ENCODE measurements at regions not wholly inside any gene's neighbourhood (a gene's known extent, or its start where the extent isn't known, plus 50 kb on each side); places are given as distances from the start of the nearest gene placed in this dataset.

- TF ChIP-seq, protein P1, sequence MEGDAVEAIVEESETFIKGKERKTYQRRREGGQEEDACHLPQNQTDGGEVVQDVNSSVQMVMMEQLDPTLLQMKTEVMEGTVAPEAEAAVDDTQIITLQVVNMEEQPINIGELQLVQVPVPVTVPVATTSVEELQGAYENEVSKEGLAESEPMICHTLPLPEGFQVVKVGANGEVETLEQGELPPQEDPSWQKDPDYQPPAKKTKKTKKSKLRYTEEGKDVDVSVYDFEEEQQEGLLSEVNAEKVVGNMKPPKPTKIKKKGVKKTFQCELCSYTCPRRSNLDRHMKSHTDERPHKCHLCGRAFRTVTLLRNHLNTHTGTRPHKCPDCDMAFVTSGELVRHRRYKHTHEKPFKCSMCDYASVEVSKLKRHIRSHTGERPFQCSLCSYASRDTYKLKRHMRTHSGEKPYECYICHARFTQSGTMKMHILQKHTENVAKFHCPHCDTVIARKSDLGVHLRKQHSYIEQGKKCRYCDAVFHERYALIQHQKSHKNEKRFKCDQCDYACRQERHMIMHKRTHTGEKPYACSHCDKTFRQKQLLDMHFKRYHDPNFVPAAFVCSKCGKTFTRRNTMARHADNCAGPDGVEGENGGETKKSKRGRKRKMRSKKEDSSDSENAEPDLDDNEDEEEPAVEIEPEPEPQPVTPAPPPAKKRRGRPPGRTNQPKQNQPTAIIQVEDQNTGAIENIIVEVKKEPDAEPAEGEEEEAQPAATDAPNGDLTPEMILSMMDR (IDR thresholded peaks at IDR 0.05; ENCODE audit: unreplicated experiment), result no peak
- peaks cover 1% of the 10 kb centered on the region for H3K27me3 Mint-ChIP-seq (ENCODE audit: unreplicated experiment)
- no peaks in the 10 kb centered on the region for H3K36me3 Mint-ChIP-seq (ENCODE audit: low read depth, unreplicated experiment)
- H3K4me1 Mint-ChIP-seq (ENCODE audit: unreplicated experiment), result peaks cover 7% of the 10 kb centered on the region
- no peak overlapping the region for H3K4me3 Mint-ChIP-seq (ENCODE audit: unreplicated experiment)
- no peak overlapping the region for H3K27ac Mint-ChIP-seq (ENCODE audit: unreplicated experiment)
- no peaks in the 10 kb centered on the region for H3K9me3 Mint-ChIP-seq (ENCODE audit: unreplicated experiment)
- no peak for DNase-seq (ENCODE audit: low spot score)
Measured at GRCh38 chr6:155980014-155980767, 524.6 kb upstream of the NOX3 start.

GRCh38 chr6:155975506-155975905 lies 519.9 kb upstream of the NOX3 start:
- no peak overlapping the region for H3K4me3 Mint-ChIP-seq (ENCODE audit: unreplicated experiment)

GRCh38 chr6:155974811-155975323 lies 519.2 kb upstream of the NOX3 start:
- no peaks in the 10 kb centered on the region for H3K9me3 Mint-ChIP-seq (ENCODE audit: unreplicated experiment)
- DNase-seq (ENCODE audit: low spot score), result no peak
- no peak overlapping the region for H3K4me3 Mint-ChIP-seq (ENCODE audit: unreplicated experiment)
- no peak overlapping the region for H3K27ac Mint-ChIP-seq (ENCODE audit: unreplicated experiment)
- H3K27me3 Mint-ChIP-seq (ENCODE audit: unreplicated experiment), result peaks cover 3% of the 10 kb centered on the region
- H3K36me3 Mint-ChIP-seq (ENCODE audit: low read depth, unreplicated experiment), result no peaks in the 10 kb centered on the region
- TF ChIP-seq, protein P1 (IDR thresholded peaks at IDR 0.05; ENCODE audit: unreplicated experiment), result no peak
- peaks cover 11% of the 10 kb centered on the region for H3K4me1 Mint-ChIP-seq (ENCODE audit: unreplicated experiment)

More at GRCh38 chr6:155975506-155975905, 519.9 kb upstream of the NOX3 start:
- Mint-ChIP-seq H3K27me3 (ENCODE audit: unreplicated experiment) (peaks cover 3% of the 10 kb centered on the region), H3K27ac (ENCODE audit: unreplicated experiment) (no peak overlapping the region), H3K36me3 (ENCODE audit: low read depth, unreplicated experiment) (no peaks in the 10 kb centered on the region), H3K4me1 (ENCODE audit: unreplicated experiment) (peaks cover 11% of the 10 kb centered on the region), H3K9me3 (ENCODE audit: unreplicated experiment) (no peaks in the 10 kb centered on the region)
- TF ChIP-seq, protein P1 (IDR thresholded peaks at IDR 0.05; ENCODE audit: unreplicated experiment), result no peak
- DNase-seq (ENCODE audit: low spot score), result no peak

- TF ChIP-seq, protein P1 (IDR thresholded peaks at IDR 0.05; ENCODE audit: unreplicated experiment), result no peak
- Mint-ChIP-seq H3K4me3 (ENCODE audit: unreplicated experiment) (no peak overlapping the region), H3K9me3 (ENCODE audit: unreplicated experiment) (no peaks in the 10 kb centered on the region), H3K27ac (ENCODE audit: unreplicated experiment) (no peak overlapping the region), H3K27me3 (ENCODE audit: unreplicated experiment) (peaks cover 3% of the 10 kb centered on the region), H3K4me1 (ENCODE audit: unreplicated experiment) (peaks cover 11% of the 10 kb centered on the region), H3K36me3 (ENCODE audit: low read depth, unreplicated experiment) (no peaks in the 10 kb centered on the region)
- DNase-seq (ENCODE audit: low spot score), result no peak
Measured at GRCh38 chr6:155974359-155974758, 518.7 kb upstream of the NOX3 start.

Measured in endothelial cell (in vitro differentiated cells).